Activated CD4-positive, alpha-beta T cell treated with anti-CD3 and anti-CD28 coated beads for 36 hours (primary cell): ENCODE measurements at regions not wholly inside any gene's neighbourhood (a gene's known extent, or its start where the extent isn't known, plus 50 kb on each side); places are given as distances from the start of the nearest gene placed in this dataset.
"Not testable (repeated sequence)": the region's sequence is repeated elsewhere in the genome, so short reads cannot be mapped to it uniquely, and the experiment has no call there.

Source experiments
- ATAC-seq: fragments of 200-7000 bp; cut with Tn5 transposase; one replicate; pipeline ENCODE4 v1.10.0; 2021; ENCODE audit warnings: mild to moderate bottlenecking, moderate library complexity
- CTCF ChIA-PET: fragments of 350-600 bp; sonication (Branson Sonifier 250); formaldehyde crosslinking; loops from one replicate; lab custom pipeline; 2021; ENCODE audit warnings: antibody characterized with exemption; lab: Charles Lee
- POLR2A ChIA-PET: fragments of 350-600 bp; sonication (Branson Sonifier 250); formaldehyde crosslinking; loops from one replicate; lab custom pipeline; 2021; ENCODE audit warnings: antibody characterized with exemption, inconsistent platforms; lab: Charles Lee
- DNase-seq: peaks from one replicate; pipeline ENCODE4 v3.0.0-alpha.2; 2020
- H3K27ac Mint-ChIP-seq: one replicate; pipeline ENCODE4 v1.8.0; 2021; ENCODE audit warnings: mixed read lengths
- H3K27me3 Mint-ChIP-seq: one replicate; pipeline ENCODE4 v1.8.0; 2021; ENCODE audit warnings: mixed read lengths
- H3K36me3 Mint-ChIP-seq: one replicate; pipeline ENCODE4 v1.8.0; 2021; ENCODE audit warnings: low read depth, mixed read lengths
- H3K4me1 Mint-ChIP-seq: one replicate; pipeline ENCODE4 v1.8.0; 2021; ENCODE audit warnings: mixed read lengths
- H3K4me3 Mint-ChIP-seq: one replicate; pipeline ENCODE4 v1.8.0; 2021; ENCODE audit warnings: mild to moderate bottlenecking, moderate library complexity, mixed read lengths
- H3K9me3 Mint-ChIP-seq: one replicate; pipeline ENCODE4 v1.8.0; 2021; ENCODE audit warnings: low read depth, mixed read lengths
- intact Hi-C, 2 experiments: fragments of 100-400 bp; cut with DNase I in 1 of 2; cut with micrococcal nuclease in 1 of 2; formaldehyde crosslinking; loops; one replicate each; pipeline versions ENCODE4 v1.14.2 to v1.15.1; 2022 to 2024; cut with DNase I, micrococcal nuclease

- no peaks in the 10 kb centered on the region for H3K9me3 Mint-ChIP-seq
- H3K4me1 Mint-ChIP-seq = peaks cover 24% of the 10 kb centered on the region
- DNase-seq (no peak), ATAC-seq (no peak)
- no peaks in the 10 kb centered on the region for H3K36me3 Mint-ChIP-seq
- intact Hi-C loops = no loop called here
- CTCF ChIA-PET = interaction anchor here (0.8 to 1.1 kb wide), 2 partner anchors 10 to 13 kb away, joined by 3 read pairs; no protein-coding TSS in a partner anchor
- H3K27me3 Mint-ChIP-seq = no peaks in the 10 kb centered on the region
- no peak overlapping the region for H3K4me3 Mint-ChIP-seq
- H3K27ac Mint-ChIP-seq = no peak overlapping the region
- POLR2A ChIA-PET = no interaction called here
Measured at GRCh38 chr4:38381788-38382187, 282.2 kb upstream of the KLF3 start.

- H3K4me1 Mint-ChIP-seq = peaks cover 24% of the 10 kb centered on the region
- no peaks in the 10 kb centered on the region for H3K27me3 Mint-ChIP-seq
- ChIA-PET CTCF (interaction anchor here (0.9 kb wide), 1 partner anchor 202 kb away, joined by 3 read pairs; no protein-coding TSS in a partner anchor), POLR2A (no interaction called here)
- intact Hi-C loops = no loop called here
- no peaks in the 10 kb centered on the region for H3K9me3 Mint-ChIP-seq
- DNase-seq (no peak), ATAC-seq (no peak)
- no peaks in the 10 kb centered on the region for H3K36me3 Mint-ChIP-seq
- no peak overlapping the region for H3K27ac Mint-ChIP-seq
- no peak overlapping the region for H3K4me3 Mint-ChIP-seq
Measured at GRCh38 chr4:38382520-38382919, 281.5 kb upstream of the KLF3 start.

- ChIA-PET POLR2A (no interaction called here), CTCF (interaction anchor here (0.9 kb wide), 1 partner anchor 204 kb away, joined by 3 read pairs; no protein-coding TSS in a partner anchor)
- ATAC-seq (no peak), DNase-seq (no peak)
- Mint-ChIP-seq H3K27ac (no peak overlapping the region), H3K9me3 (peaks cover 3% of the 10 kb centered on the region), H3K27me3 (no peaks in the 10 kb centered on the region), H3K4me1 (peaks cover 24% of the 10 kb centered on the region), H3K4me3 (no peak overlapping the region), H3K36me3 (no peaks in the 10 kb centered on the region)
- intact Hi-C loops = no loop called here
Measured at GRCh38 chr4:38383646-38384121, 280.3 kb upstream of the KLF3 start.

- H3K27ac Mint-ChIP-seq = no peak overlapping the region
- no peaks in the 10 kb centered on the region for H3K36me3 Mint-ChIP-seq
- ChIA-PET POLR2A (no interaction called here), CTCF (interaction anchor here (0.6 to 1.4 kb wide), 3 partner anchors 18 to 382 kb away, joined by 3 to 4 read pairs (median 4); no protein-coding TSS in a partner anchor)
- H3K27me3 Mint-ChIP-seq = no peaks in the 10 kb centered on the region
- ATAC-seq (no peak), DNase-seq (no peak)
- H3K9me3 Mint-ChIP-seq = peaks cover 9% of the 10 kb centered on the region
- intact Hi-C loops = no loop called here
- no peak overlapping the region for H3K4me3 Mint-ChIP-seq
- peaks cover 24% of the 10 kb centered on the region for H3K4me1 Mint-ChIP-seq
Measured at GRCh38 chr4:38385093-38386004, 278.6 kb upstream of the KLF3 start.

GRCh38 chr4:38386005-38386551, 277.9 kb upstream of the KLF3 start:
- no peak for ATAC-seq
- Mint-ChIP-seq H3K27ac (no peak overlapping the region), H3K4me3 (no peak overlapping the region), H3K27me3 (no peaks in the 10 kb centered on the region), H3K9me3 (peaks cover 14% of the 10 kb centered on the region), H3K4me1 (peaks cover 24% of the 10 kb centered on the region), H3K36me3 (peaks cover 4% of the 10 kb centered on the region)
- no peak for DNase-seq
- ChIA-PET CTCF (interaction anchor here (0.6 to 0.7 kb wide), 2 partner anchors 138 to 382 kb away, joined by 3 to 4 read pairs; no protein-coding TSS in a partner anchor), POLR2A (no interaction called here)
- intact Hi-C loops = no loop called here

GRCh38 chr4:38386654-38387188, 277.3 kb upstream of the KLF3 start:
- no peak overlapping the region for H3K27ac Mint-ChIP-seq
- CTCF ChIA-PET = no interaction called here
- no peaks in the 10 kb centered on the region for H3K27me3 Mint-ChIP-seq
- POLR2A ChIA-PET = no interaction called here
- intact Hi-C loops = no loop called here
- ATAC-seq (no peak), DNase-seq (no peak)
- no peak overlapping the region for H3K4me3 Mint-ChIP-seq
- H3K36me3 Mint-ChIP-seq = peaks cover 9% of the 10 kb centered on the region
- H3K4me1 Mint-ChIP-seq = peaks cover 24% of the 10 kb centered on the region
- peaks cover 18% of the 10 kb centered on the region for H3K9me3 Mint-ChIP-seq

- H3K4me3 Mint-ChIP-seq = no peak overlapping the region
- no peaks in the 10 kb centered on the region for H3K27me3 Mint-ChIP-seq
- peaks cover 24% of the 10 kb centered on the region for H3K4me1 Mint-ChIP-seq
- ChIA-PET POLR2A (no interaction called here), CTCF (interaction anchor here (0.6 kb wide), 1 partner anchor 354 kb away, joined by 3 read pairs; no protein-coding TSS in a partner anchor)
- intact Hi-C loops = no loop called here
- no peak overlapping the region for H3K27ac Mint-ChIP-seq
- ATAC-seq (no peak), DNase-seq (no peak)
- peaks cover 10% of the 10 kb centered on the region for H3K36me3 Mint-ChIP-seq
- peaks cover 23% of the 10 kb centered on the region for H3K9me3 Mint-ChIP-seq
Measured at GRCh38 chr4:38387348-38387747, 276.7 kb upstream of the KLF3 start.

- no peak overlapping the region for H3K4me3 Mint-ChIP-seq
Measured at GRCh38 chr4:38387819-38388218, 276.2 kb upstream of the KLF3 start.

GRCh38 chr4:38388907-38389306, 275.1 kb upstream of the KLF3 start:
- ATAC-seq, DNase-seq, H3K27ac Mint-ChIP-seq, intact Hi-C loops, H3K27me3 Mint-ChIP-seq, H3K4me3 Mint-ChIP-seq, POLR2A ChIA-PET: not testable (repeated sequence)
- H3K9me3 Mint-ChIP-seq = peaks cover 26% of the 10 kb centered on the region
- peaks cover 20% of the 10 kb centered on the region for H3K4me1 Mint-ChIP-seq
- CTCF ChIA-PET = interaction anchor here (0.6 kb wide), 1 partner anchor 12 kb away, joined by 3 read pairs; no protein-coding TSS in a partner anchor
- H3K36me3 Mint-ChIP-seq = peaks cover 12% of the 10 kb centered on the region

More at GRCh38 chr4:38387819-38388218, 276.2 kb upstream of the KLF3 start:
- intact Hi-C loops = no loop called here
- no peak overlapping the region for H3K27ac Mint-ChIP-seq
- H3K36me3 Mint-ChIP-seq = peaks cover 10% of the 10 kb centered on the region
- H3K4me1 Mint-ChIP-seq = peaks cover 22% of the 10 kb centered on the region
- POLR2A ChIA-PET = no interaction called here
- peaks cover 23% of the 10 kb centered on the region for H3K9me3 Mint-ChIP-seq
- CTCF ChIA-PET = interaction anchor here (0.6 kb wide), 1 partner anchor 353 kb away, joined by 3 read pairs; no protein-coding TSS in a partner anchor
- H3K27me3 Mint-ChIP-seq = no peaks in the 10 kb centered on the region
- ATAC-seq = no peak
- DNase-seq = no peak

- intact Hi-C loops = no loop called here
- ChIA-PET POLR2A (no interaction called here), CTCF (interaction anchor here (0.8 kb wide), 1 partner anchor 10 kb away, joined by 3 read pairs; no protein-coding TSS in a partner anchor)
- Mint-ChIP-seq H3K4me1 (peaks cover 7% of the 10 kb centered on the region), H3K4me3 (no peak overlapping the region), H3K27me3 (no peaks in the 10 kb centered on the region), H3K36me3 (peaks cover 12% of the 10 kb centered on the region), H3K27ac (no peak overlapping the region), H3K9me3 (peaks cover 26% of the 10 kb centered on the region)
- DNase-seq (no peak), ATAC-seq (no peak)
Measured at GRCh38 chr4:38390969-38391545, 272.9 kb upstream of the KLF3 start.
